Calu3 (cell line): ENCODE measurements at regions not wholly inside any gene's neighbourhood (a gene's known extent, or its start where the extent isn't known, plus 50 kb on each side); places are given as distances from the start of the nearest gene placed in this dataset.

Experiments used
- BruUV-seq: library from RNA; stranded (reverse); fragments of 400-500 nt; replicated peaks from 2 replicates; lab custom pipeline; 2021; lab: Mats Ljungman, UMichigan
- CTCF ChIA-PET: fragments of 300-600 bp; sonication (Branson Sonifier 250); formaldehyde crosslinking; loops from one replicate; lab custom pipeline; 2022; ENCODE audit warnings: antibody characterized with exemption; lab: Charles Lee
- DNase-seq: peaks from one replicate; pipeline ENCODE4 v3.0.0; 2022
- H3K27ac Mint-ChIP-seq: one replicate; pipeline ENCODE4 v1.8.0; 2022; ENCODE audit warnings: mixed read lengths; ENCODE audit not compliant: unreplicated experiment
- H3K27me3 Mint-ChIP-seq: one replicate; pipeline ENCODE4 v1.8.0; 2022; ENCODE audit warnings: mixed read lengths; ENCODE audit not compliant: unreplicated experiment
- H3K36me3 Mint-ChIP-seq: one replicate; pipeline ENCODE4 v1.8.0; 2022; ENCODE audit warnings: mild to moderate bottlenecking, moderate library complexity, mixed read lengths; ENCODE audit not compliant: insufficient read depth, unreplicated experiment
- H3K4me1 Mint-ChIP-seq: one replicate; pipeline ENCODE4 v1.8.0; 2022; ENCODE audit warnings: mild to moderate bottlenecking, low read depth, mixed read lengths; ENCODE audit not compliant: unreplicated experiment
- H3K4me3 Mint-ChIP-seq: one replicate; pipeline ENCODE4 v1.8.0; 2022; ENCODE audit warnings: mild to moderate bottlenecking, low read depth, moderate library complexity, mixed read lengths; ENCODE audit not compliant: unreplicated experiment
- H3K9me3 Mint-ChIP-seq: one replicate; pipeline ENCODE4 v1.8.0; 2022; ENCODE audit warnings: low read depth, mixed read lengths; ENCODE audit not compliant: unreplicated experiment
- CTCF ChIP-seq: fragments of 200-600 bp; IDR thresholded peaks from one replicate; pipeline ENCODE4 v1.8.0; 2022; ENCODE audit warnings: antibody characterized with exemption; ENCODE audit not compliant: unreplicated experiment
- intact Hi-C: fragments of 100-400 bp; cut with micrococcal nuclease; formaldehyde crosslinking; loops from one replicate; pipeline ENCODE4 v1.10.0; 2022; ENCODE audit not compliant: unreplicated experiment

GRCh38 chr2:235314371-235314930 is 179.4 kb upstream of the AGAP1 start:
- intact Hi-C loops = no loop called here
- no peaks in the 10 kb centered on the region for H3K36me3 Mint-ChIP-seq
- no TSS peak for BruUV-seq
- no peaks in the 10 kb centered on the region for H3K9me3 Mint-ChIP-seq
- DNase-seq = no peak
- no peaks in the 10 kb centered on the region for H3K4me1 Mint-ChIP-seq
- CTCF ChIA-PET = no interaction called here
- no peak for TF ChIP-seq CTCF
- H3K27me3 Mint-ChIP-seq = peaks cover 24% of the 10 kb centered on the region
- no peak overlapping the region for H3K27ac Mint-ChIP-seq
- no peak overlapping the region for H3K4me3 Mint-ChIP-seq

- Mint-ChIP-seq H3K9me3 (no peaks in the 10 kb centered on the region), H3K4me1 (no peaks in the 10 kb centered on the region), H3K36me3 (no peaks in the 10 kb centered on the region), H3K4me3 (no peak overlapping the region), H3K27ac (no peak overlapping the region), H3K27me3 (peaks cover 45% of the 10 kb centered on the region)
- intact Hi-C loops = no loop called here
- DNase-seq = no peak
- CTCF ChIA-PET = interaction anchor here (0.7 kb wide), 1 partner anchor 232 kb away, joined by 3 read pairs; no protein-coding TSS in a partner anchor
- no TSS peak for BruUV-seq
- no peak for TF ChIP-seq CTCF
These were observed 174.7 kb upstream of the AGAP1 start for GRCh38 chr2:235319095-235319494.

GRCh38 chr2:235320326-235320725 is 173.5 kb upstream of the AGAP1 start:
- H3K36me3 Mint-ChIP-seq = no peaks in the 10 kb centered on the region
- no peak for DNase-seq
- H3K9me3 Mint-ChIP-seq = no peaks in the 10 kb centered on the region
- no peak overlapping the region for H3K27ac Mint-ChIP-seq
- intact Hi-C loops = no loop called here
- CTCF ChIA-PET = no interaction called here
- H3K4me3 Mint-ChIP-seq = no peak overlapping the region
- no peaks in the 10 kb centered on the region for H3K4me1 Mint-ChIP-seq
- no peak for TF ChIP-seq CTCF
- H3K27me3 Mint-ChIP-seq = peaks cover 52% of the 10 kb centered on the region
- no TSS peak for BruUV-seq

- Mint-ChIP-seq H3K27ac (no peak overlapping the region), H3K9me3 (no peaks in the 10 kb centered on the region), H3K4me3 (no peak overlapping the region), H3K4me1 (no peaks in the 10 kb centered on the region), H3K36me3 (no peaks in the 10 kb centered on the region), H3K27me3 (peaks cover 55% of the 10 kb centered on the region)
- intact Hi-C loops = no loop called here
- TF ChIP-seq CTCF = no peak
- no peak for DNase-seq
- CTCF ChIA-PET = no interaction called here
- BruUV-seq = no TSS peak
These were observed 169.5 kb upstream of the AGAP1 start for GRCh38 chr2:235324324-235324723.
